OCI-LY1 (cell line): ENCODE measurements at regions not wholly inside any gene's neighbourhood (a gene's known extent, or its start where the extent isn't known, plus 50 kb on each side); places are given as distances from the start of the nearest gene placed in this dataset.

Source experiments
- EZH2 ChIP-seq: fragments of 200-600 bp; sonication (generic), shearing (Covaris generic); IDR thresholded peaks from 2 replicates; pipeline ENCODE4 v1.8.0; 2017; ENCODE audit warnings: borderline replicate concordance, mixed run types, mild to moderate bottlenecking, antibody characterized with exemption, low read length, moderate library complexity, mixed read lengths
- TF ChIP-seq, protein P1 (sequence below): fragments of 200-600 bp; sonication (generic), shearing (Covaris generic); IDR thresholded peaks from 2 replicates; pipeline ENCODE4 v1.5.1; 2017; ENCODE audit warnings: mild to moderate bottlenecking, antibody characterized with exemption, low read length, moderate library complexity, mixed read lengths

DNA sequence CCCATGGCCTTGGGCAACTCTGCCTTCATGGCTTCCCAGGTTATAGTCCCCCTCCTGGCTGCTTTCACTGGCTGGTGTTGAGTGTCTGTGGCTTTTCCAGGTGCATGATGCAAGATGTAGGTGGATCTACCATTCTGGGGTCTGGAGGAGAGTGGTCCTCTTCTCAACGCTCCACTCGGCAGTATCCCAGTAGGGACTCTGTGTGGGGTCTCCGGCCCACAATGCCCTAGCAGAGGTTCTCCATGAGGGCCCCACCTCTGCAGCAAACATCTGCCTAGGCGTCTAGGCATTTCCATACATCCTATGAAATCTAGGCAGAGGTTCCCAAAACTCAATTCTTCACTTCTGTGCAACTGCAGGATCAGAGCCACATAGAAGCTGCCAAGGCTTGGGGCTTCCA is 763.4 kb upstream of the EPHA5 start:
- TF ChIP-seq, protein P1, sequence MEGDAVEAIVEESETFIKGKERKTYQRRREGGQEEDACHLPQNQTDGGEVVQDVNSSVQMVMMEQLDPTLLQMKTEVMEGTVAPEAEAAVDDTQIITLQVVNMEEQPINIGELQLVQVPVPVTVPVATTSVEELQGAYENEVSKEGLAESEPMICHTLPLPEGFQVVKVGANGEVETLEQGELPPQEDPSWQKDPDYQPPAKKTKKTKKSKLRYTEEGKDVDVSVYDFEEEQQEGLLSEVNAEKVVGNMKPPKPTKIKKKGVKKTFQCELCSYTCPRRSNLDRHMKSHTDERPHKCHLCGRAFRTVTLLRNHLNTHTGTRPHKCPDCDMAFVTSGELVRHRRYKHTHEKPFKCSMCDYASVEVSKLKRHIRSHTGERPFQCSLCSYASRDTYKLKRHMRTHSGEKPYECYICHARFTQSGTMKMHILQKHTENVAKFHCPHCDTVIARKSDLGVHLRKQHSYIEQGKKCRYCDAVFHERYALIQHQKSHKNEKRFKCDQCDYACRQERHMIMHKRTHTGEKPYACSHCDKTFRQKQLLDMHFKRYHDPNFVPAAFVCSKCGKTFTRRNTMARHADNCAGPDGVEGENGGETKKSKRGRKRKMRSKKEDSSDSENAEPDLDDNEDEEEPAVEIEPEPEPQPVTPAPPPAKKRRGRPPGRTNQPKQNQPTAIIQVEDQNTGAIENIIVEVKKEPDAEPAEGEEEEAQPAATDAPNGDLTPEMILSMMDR: no peak
- TF ChIP-seq EZH2: no peak
